MCF 10A (cell line): ENCODE measurements at regions not wholly inside any gene's neighbourhood (a gene's known extent, or its start where the extent isn't known, plus 50 kb on each side); places are given as distances from the start of the nearest gene placed in this dataset.
"Not testable (repeated sequence)": the region's sequence is repeated elsewhere in the genome, so short reads cannot be mapped to it uniquely, and the experiment has no call there.

Source experiments
- BruUV-seq: library from RNA; stranded (reverse); fragments of 400-500 nt; replicated peaks from 2 replicates; lab custom pipeline; 2021; lab: Mats Ljungman, UMichigan
- CTCF ChIA-PET: fragments of 300-600 bp; sonication (Branson Sonifier 250); formaldehyde crosslinking; extraction: SDS; loops from one replicate; lab custom pipeline; 2021; ENCODE audit warnings: antibody characterized with exemption, inconsistent platforms; lab: Yijun Ruan, JAX
- POLR2A ChIA-PET: fragments of 300-600, 350-650 bp; sonication (Branson Sonifier 250); formaldehyde crosslinking; extraction: SDS; loops from one replicate; lab custom pipeline; 2020; ENCODE audit warnings: antibody characterized with exemption, inconsistent platforms; lab: Yijun Ruan, JAX
- DNase-seq: peaks from one replicate; pipeline ENCODE4 v3.0.0-alpha.2; 2018; ENCODE audit not compliant: unreplicated experiment
- H3K27ac Mint-ChIP-seq: one replicate; pipeline ENCODE4 v1.8.0; 2022; ENCODE audit warnings: mild to moderate bottlenecking, low read depth, mixed read lengths; ENCODE audit not compliant: unreplicated experiment
- H3K27me3 Mint-ChIP-seq: one replicate; pipeline ENCODE4 v1.8.0; 2022; ENCODE audit warnings: mixed read lengths; ENCODE audit not compliant: insufficient read depth, unreplicated experiment
- H3K36me3 Mint-ChIP-seq: one replicate; pipeline ENCODE4 v1.8.0; 2022; ENCODE audit warnings: mild to moderate bottlenecking, moderate library complexity, mixed read lengths; ENCODE audit not compliant: insufficient read depth, unreplicated experiment
- H3K4me1 Mint-ChIP-seq: one replicate; pipeline ENCODE4 v1.8.0; 2022; ENCODE audit warnings: mixed read lengths; ENCODE audit not compliant: insufficient read depth, unreplicated experiment
- H3K4me3 Mint-ChIP-seq: one replicate; pipeline ENCODE4 v1.8.0; 2022; ENCODE audit warnings: mild to moderate bottlenecking, moderate library complexity, mixed read lengths; ENCODE audit not compliant: unreplicated experiment
- H3K9me3 Mint-ChIP-seq: one replicate; pipeline ENCODE4 v1.8.0; 2022; ENCODE audit warnings: mixed read lengths; ENCODE audit not compliant: unreplicated experiment
- intact Hi-C: fragments of 100-400 bp; cut with micrococcal nuclease; formaldehyde crosslinking; loops from 2 replicates; pipeline ENCODE4 v1.14.1; 2022
- TF ChIP-seq, protein P1 (sequence below): fragments of 200-600 bp; IDR thresholded peaks from one replicate; pipeline ENCODE4 v1.8.0; 2022; ENCODE audit warnings: antibody characterized with exemption, mild to moderate bottlenecking; ENCODE audit not compliant: unreplicated experiment

DNA sequence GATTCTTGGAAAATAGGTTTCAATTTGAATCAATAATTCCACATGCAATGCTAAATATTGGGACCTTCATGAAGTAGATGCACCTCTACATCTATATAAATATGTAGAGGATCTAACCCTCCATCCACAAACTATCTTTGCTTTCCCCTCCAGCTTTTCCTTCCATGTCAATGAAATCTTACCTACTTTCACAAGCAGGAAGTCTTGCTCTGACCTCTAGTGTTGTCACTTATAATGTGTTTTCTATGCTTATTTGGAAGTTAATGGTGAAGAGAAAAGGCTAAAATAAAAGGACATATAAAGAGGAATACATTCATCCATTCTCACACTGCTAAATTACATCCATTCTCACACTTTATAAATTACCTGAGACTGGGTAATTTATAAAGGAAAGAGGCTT, 472.7 kb upstream of the DIAPH2 start:
- H3K9me3 Mint-ChIP-seq, result peaks cover 8% of the 10 kb centered on the region
- H3K27me3 Mint-ChIP-seq, result peaks cover 11% of the 10 kb centered on the region
- no peak for DNase-seq
- no peak overlapping the region for H3K4me3 Mint-ChIP-seq
- no peak overlapping the region for H3K27ac Mint-ChIP-seq
- ChIA-PET POLR2A (no interaction called here), CTCF (no interaction called here)
- intact Hi-C loops, result no loop called here
- no peaks in the 10 kb centered on the region for H3K4me1 Mint-ChIP-seq
- BruUV-seq, result no TSS peak
- TF ChIP-seq, protein P1, sequence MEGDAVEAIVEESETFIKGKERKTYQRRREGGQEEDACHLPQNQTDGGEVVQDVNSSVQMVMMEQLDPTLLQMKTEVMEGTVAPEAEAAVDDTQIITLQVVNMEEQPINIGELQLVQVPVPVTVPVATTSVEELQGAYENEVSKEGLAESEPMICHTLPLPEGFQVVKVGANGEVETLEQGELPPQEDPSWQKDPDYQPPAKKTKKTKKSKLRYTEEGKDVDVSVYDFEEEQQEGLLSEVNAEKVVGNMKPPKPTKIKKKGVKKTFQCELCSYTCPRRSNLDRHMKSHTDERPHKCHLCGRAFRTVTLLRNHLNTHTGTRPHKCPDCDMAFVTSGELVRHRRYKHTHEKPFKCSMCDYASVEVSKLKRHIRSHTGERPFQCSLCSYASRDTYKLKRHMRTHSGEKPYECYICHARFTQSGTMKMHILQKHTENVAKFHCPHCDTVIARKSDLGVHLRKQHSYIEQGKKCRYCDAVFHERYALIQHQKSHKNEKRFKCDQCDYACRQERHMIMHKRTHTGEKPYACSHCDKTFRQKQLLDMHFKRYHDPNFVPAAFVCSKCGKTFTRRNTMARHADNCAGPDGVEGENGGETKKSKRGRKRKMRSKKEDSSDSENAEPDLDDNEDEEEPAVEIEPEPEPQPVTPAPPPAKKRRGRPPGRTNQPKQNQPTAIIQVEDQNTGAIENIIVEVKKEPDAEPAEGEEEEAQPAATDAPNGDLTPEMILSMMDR, result no peak
- no peaks in the 10 kb centered on the region for H3K36me3 Mint-ChIP-seq

DNA sequence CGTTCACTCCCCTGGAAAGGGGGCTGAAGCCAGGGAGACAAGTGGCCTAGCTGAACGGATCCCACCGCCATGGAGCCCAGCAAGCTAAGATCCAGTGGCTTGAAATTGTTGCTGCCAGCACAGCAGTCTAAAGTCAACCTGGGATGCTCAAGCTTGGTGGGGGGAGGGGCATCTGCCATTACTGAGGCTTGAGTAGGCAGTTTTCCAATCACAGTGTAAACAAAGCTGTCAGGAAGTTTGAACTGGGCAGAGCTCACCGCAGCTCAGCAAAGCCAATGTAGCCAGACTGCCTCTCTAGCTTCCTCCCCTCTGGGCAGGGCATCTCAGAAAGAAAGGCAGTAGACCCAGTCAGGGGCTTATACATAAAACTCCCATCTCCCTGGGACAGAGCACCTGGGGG, 470.0 kb upstream of the DIAPH2 start:
- DNase-seq, POLR2A ChIA-PET, H3K36me3 Mint-ChIP-seq, BruUV-seq, intact Hi-C loops, H3K27ac Mint-ChIP-seq, H3K4me1 Mint-ChIP-seq, H3K4me3 Mint-ChIP-seq, H3K9me3 Mint-ChIP-seq: not testable (repeated sequence)
- CTCF ChIA-PET, result interaction anchor here (1.4 kb wide), 1 partner anchor 32 kb away, joined by 3 read pairs; no protein-coding TSS in a partner anchor
- peaks cover 11% of the 10 kb centered on the region for H3K27me3 Mint-ChIP-seq

DNA sequence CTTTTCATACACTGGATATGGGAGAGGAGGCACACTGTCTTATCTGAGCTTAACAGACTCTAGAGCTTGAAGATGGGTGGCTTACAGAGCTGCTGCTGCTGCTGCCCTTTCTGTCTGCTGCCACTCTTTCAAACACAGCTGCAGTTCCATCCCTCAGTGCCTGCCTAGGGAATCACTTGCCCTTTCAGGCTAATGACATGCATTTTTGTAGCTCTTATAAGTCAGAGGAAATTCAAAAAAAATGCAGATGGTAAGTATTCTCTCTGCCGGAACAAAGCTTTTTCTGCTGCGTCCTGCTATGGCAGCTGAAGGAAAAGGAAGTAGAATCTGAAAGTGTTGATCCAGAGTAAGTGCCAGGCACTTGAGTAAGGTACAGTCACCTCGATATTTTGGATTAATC, 460.4 kb upstream of the DIAPH2 start:
- Mint-ChIP-seq H3K27ac (no peak overlapping the region), H3K27me3 (no peaks in the 10 kb centered on the region), H3K4me3 (no peak overlapping the region), H3K4me1 (no peaks in the 10 kb centered on the region), H3K9me3 (no peaks in the 10 kb centered on the region), H3K36me3 (no peaks in the 10 kb centered on the region)
- DNase-seq, result no peak
- ChIA-PET CTCF (interaction anchor here (0.6 kb wide), 1 partner anchor 518 kb away, joined by 3 read pairs; no protein-coding TSS in a partner anchor), POLR2A (no interaction called here)
- BruUV-seq, result no TSS peak
- TF ChIP-seq, protein P1, result no peak
- intact Hi-C loops, result no loop called here

DNA sequence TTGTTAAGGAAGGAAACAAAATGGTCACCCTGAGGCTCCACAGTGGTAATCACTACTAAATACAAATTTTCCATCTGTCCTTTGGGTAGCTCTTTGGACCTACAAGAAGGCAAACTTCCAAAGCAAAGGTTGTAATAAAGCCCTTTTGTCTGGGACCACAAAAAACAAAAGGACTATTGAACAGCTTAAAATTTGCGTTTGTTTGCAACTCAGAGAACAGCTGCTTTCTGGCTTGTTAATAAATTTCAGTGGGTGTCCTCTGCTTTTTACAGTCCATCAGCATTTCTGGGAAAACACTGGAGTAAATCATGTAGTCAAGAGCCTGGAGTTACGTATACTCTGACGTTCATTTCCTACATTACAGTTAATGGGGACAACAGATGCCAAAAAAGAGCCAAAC, 439.7 kb upstream of the DIAPH2 start:
- no peaks in the 10 kb centered on the region for H3K27me3 Mint-ChIP-seq
- no TSS peak for BruUV-seq
- no peak overlapping the region for H3K27ac Mint-ChIP-seq
- TF ChIP-seq, protein P1, result no peak
- no peaks in the 10 kb centered on the region for H3K4me1 Mint-ChIP-seq
- no peaks in the 10 kb centered on the region for H3K9me3 Mint-ChIP-seq
- intact Hi-C loops, result no loop called here
- no peak overlapping the region for H3K4me3 Mint-ChIP-seq
- no peaks in the 10 kb centered on the region for H3K36me3 Mint-ChIP-seq
- ChIA-PET CTCF (no interaction called here), POLR2A (no interaction called here)
- DNase-seq, result no peak

DNA sequence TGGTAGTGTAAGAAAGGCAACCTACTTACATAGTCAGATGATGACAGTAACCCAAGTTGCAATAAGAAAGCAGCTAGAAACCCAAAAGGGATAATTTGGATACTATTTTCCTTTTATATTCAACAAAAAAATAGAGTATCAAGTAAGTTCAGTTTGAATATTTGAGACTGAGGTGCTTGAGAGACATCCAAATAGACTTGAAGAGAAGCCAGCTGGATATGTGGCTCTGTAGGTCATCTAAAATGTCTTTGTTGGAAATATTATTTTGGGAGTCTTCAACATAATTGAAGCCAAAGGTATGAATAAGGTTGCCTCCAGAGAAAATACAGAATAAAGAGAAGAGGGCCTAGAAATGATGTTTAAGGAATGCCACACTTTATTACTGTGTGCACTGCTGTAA, 438.2 kb upstream of the DIAPH2 start:
- no peaks in the 10 kb centered on the region for H3K36me3 Mint-ChIP-seq
- no peak for DNase-seq
- H3K27me3 Mint-ChIP-seq, result no peaks in the 10 kb centered on the region
- TF ChIP-seq, protein P1, result no peak
- intact Hi-C loops, result no loop called here
- H3K4me1 Mint-ChIP-seq, result no peaks in the 10 kb centered on the region
- no TSS peak for BruUV-seq
- no peak overlapping the region for H3K27ac Mint-ChIP-seq
- H3K4me3 Mint-ChIP-seq, result no peak overlapping the region
- no peaks in the 10 kb centered on the region for H3K9me3 Mint-ChIP-seq
- POLR2A ChIA-PET, result no interaction called here
- CTCF ChIA-PET, result no interaction called here
